GM18499 (cell line): ENCODE measurements at regions not wholly inside any gene's neighbourhood (a gene's known extent, or its start where the extent isn't known, plus 50 kb on each side); places are given as distances from the start of the nearest gene placed in this dataset.

Experiments used
- ATAC-seq: cut with Tn5 transposase; IDR thresholded peaks from one replicate; pipeline ENCODE4 v1.9.1; 2021; ENCODE audit warnings: moderate number of reproducible peaks; ENCODE audit not compliant: insufficient read depth, unreplicated experiment

GRCh38 chr11:38226684-38227083 is 1628.6 kb upstream of the RAG2 start:
- no peak for ATAC-seq

GRCh38 chr11:38221295-38221694 is 1623.3 kb upstream of the RAG2 start:
- no peak for ATAC-seq

GRCh38 chr11:38219636-38220035 is 1621.6 kb upstream of the RAG2 start:
- ATAC-seq, result no peak

GRCh38 chr11:38208951-38209350 is 1610.9 kb upstream of the RAG2 start:
- ATAC-seq, result no peak

DNA sequence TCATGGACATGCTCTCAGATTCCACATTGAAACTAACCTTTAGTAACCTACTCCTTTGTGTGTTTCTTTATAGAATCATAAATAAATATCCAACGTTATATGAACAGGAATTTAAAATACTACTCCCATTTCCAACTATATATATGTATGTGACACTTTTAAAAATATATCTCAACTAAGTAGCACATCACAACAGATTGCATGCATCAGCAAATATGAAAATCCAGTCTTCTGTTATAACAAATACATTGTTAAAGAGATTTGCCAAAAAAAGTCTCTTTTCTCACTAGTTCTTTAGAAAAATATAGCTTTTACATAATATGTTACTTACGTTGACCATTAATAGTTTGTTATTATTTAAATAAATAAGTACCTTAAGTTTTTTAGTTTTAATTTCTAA is 1608.6 kb upstream of the RAG2 start:
- ATAC-seq, result no peak

DNA sequence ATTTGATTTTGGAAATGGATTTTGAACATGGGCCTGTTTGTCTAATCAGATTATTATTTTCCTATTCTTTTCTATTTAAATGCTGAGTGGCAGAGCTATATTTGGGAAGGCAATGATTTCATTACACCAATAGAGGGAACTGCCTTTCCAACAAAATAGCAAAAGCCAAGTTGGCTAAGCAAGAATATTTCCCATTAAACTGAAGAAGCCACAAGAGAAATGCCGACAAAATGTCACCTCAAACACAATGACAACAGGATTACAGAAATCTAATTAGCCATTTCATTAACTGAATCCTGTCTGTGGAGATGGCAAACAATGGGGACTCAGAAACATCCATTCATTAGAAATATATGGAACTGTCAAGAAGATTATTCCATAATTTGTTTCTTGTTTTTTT is 1593.1 kb upstream of the RAG2 start:
- ATAC-seq, result no peak

DNA sequence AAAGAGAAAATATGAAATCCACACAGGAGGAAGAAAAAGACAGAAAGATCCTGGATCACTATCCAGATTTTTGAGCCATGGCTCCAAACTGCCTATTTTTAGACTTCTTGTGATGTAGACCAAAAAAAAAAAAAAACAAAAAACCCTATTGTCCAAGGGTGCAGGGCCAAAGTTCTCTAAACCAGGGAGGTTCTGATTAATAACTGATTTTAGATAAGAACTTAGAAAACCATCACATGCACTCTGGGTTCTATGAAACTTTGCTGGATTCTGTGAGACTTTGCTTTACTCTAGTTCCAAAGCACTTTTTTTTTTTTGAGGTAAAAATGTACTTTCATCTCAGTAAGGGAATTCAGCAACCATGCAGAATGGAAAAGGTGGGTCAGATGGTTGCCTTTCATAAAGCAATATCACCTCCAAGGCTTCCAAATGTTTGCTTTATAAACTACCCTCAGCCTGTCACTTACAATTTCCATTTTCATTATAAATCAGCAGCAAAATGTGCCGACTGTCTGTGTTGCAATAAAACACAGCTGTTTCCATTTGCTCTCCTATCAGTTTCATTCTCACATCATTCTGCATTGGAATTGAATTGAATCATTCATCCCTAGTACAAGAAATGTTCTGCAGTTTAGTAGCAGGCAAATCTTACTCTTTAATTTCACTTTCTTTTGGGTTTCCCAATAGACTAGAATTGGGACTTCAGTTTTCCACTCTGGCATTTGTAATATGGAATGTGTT is 1584.3 kb upstream of the RAG2 start:
- ATAC-seq, result no peak

DNA sequence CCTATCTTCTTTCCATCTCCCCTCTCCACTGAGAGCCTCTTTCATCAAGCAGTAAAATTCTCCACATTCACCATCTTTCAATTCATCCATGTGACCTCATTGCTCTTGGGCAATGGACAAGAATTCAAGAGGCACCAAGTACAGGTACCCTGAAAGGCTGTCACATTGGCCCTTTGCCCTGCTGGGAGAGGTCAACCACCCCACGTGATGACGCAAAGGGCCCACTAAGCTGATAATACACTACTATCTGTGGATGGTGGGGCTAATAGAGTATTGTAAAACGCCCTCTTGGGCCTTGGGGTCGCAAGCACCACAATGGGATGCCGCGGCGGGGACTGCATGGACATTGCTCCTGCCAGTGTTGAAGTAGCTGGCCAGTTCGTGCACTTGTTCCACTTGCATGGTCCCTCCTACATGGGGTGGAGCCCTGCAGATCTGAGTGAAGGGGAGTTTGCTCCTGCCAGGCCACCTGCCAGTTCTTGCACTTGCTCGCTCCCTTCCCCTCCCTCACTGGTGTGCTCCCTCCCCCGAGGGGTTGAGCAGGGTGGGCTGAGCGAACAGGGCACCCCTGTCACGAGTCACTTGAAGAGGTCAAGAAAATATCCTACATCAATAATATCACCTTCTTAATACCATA is 1578.8 kb upstream of the RAG2 start:
- no peak for ATAC-seq

GRCh38 chr11:38173676-38174075 is 1575.6 kb upstream of the RAG2 start:
- ATAC-seq, result no peak

DNA sequence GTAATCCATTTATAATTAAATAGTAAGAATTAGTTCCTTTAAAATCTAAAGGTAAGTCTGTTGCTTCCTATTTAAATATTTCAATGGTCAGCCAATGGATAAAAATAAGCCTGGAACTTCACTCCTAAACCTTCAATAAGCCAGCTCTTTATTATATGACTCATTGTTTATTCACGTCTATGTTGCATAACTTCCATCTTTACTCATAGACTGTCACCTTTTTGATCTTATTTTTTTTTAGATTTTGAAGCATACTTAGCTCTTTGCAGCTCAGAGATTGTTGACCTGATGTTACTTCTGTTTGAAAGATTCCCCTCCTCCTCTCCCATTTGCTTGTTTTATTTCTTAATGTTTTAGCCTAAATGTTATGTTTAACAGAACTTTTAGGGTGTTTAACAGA is 1571.2 kb upstream of the RAG2 start:
- no peak for ATAC-seq

GRCh38 chr11:38163526-38163925 is 1565.5 kb upstream of the RAG2 start:
- no peak for ATAC-seq

- ATAC-seq, result no peak
These were observed 1562.4 kb upstream of the RAG2 start for GRCh38 chr11:38160433-38160832.

DNA sequence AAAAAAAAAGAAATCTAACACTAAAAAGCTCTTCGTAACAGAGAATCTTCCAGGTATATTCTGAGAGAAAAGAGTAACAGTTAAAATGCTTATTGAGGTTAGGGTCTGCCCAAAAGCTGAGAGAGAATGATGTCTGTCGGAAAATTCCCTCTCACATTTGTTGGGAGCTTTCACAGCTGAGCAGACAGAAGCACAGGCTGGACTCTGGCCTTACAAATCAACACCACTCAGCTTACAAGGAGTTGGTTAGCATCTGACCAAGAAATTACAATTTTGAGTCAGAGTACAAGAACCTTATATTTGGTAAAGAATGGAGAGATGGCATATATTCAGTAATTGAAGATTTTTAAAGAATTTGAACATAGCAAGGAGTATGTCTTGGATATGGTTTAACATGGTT is 1561.0 kb upstream of the RAG2 start:
- no peak for ATAC-seq

- ATAC-seq, result no peak
These were observed 1558.6 kb upstream of the RAG2 start for GRCh38 chr11:38156495-38157146.

GRCh38 chr11:38155856-38156255 is 1557.8 kb upstream of the RAG2 start:
- no peak for ATAC-seq

DNA sequence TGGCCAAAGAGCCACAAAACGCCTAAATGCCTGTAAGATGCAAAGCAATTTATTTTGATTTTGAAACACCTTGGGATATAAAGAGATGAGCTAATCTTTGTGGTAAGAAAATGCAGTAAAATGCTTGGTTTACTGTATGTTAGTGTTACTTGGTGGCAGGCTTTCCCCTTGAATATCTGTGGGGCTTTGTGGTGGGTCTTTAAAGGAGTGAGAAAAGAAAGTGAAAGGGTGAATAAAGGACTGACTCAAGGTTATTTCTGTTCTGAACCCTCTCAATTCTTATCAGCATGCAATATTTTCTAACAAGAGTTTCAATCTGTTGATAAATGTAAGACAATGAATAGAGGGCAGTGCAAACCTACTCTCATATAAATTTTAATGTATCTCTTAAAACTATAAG is 1555.9 kb upstream of the RAG2 start:
- no peak for ATAC-seq

- ATAC-seq, result no peak
These were observed 1545.8 kb upstream of the RAG2 start for GRCh38 chr11:38143852-38144251.

DNA sequence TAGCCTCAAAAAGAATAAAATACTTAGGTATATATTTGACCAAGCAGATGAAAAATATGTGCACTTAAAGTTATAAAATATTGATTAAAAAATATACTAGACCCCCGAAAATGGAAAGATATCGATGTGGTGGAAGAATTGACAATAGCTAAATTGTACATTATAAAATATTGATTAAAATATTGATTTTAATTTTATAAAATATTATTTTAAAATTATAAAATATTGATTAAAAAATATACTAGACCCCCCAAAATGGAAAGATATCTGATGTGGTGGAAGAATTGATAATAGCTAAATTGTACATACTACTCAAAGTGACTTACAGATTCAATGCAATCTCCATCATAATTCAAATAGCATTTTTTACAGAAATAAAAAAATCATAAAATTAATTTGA is 1540.9 kb upstream of the RAG2 start:
- no peak for ATAC-seq

GRCh38 chr11:38136887-38137286 is 1538.9 kb upstream of the RAG2 start:
- ATAC-seq, result no peak

GRCh38 chr11:38131535-38131934 is 1533.5 kb upstream of the RAG2 start:
- ATAC-seq, result no peak

DNA sequence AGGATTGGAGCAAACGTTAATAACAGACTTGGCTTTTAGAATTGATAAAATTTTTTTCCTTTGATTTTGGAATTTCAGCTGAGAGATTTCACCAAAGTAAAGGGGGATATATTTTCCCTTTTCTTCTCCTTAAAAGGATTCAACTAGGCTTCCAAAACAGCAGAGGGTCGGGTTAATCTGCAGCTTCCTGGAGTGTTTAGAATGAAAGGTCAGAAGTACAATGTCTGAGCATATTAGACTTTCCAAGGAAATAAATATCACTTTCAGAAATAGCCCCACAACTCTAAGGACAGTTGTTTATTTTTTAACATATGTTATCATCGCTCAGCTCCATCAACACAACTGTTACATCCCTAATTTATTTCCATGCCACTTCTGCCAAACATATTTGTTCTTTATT is 1532.9 kb upstream of the RAG2 start:
- ATAC-seq, result no peak

GRCh38 chr11:38130514-38130913 is 1532.5 kb upstream of the RAG2 start:
- no peak for ATAC-seq
